Activated T-cell treated with anti-CD3 and anti-CD28 coated beads, Interleukin-2, amount 50 U/mL, for 24 hours (primary cell): ENCODE measurements at regions not wholly inside any gene's neighbourhood (a gene's known extent, or its start where the extent isn't known, plus 50 kb on each side); places are given as distances from the start of the nearest gene placed in this dataset.

ENCODE experiments used
- DNase-seq: peaks from one replicate; pipeline ENCODE4 v3.0.0-alpha.2; 2020
- H3K27ac Mint-ChIP-seq: 2 replicates; pipeline ENCODE4 v1.8.0; 2020; ENCODE audit warnings: mild to moderate bottlenecking, mixed read lengths
- H3K27me3 Mint-ChIP-seq: 2 replicates; pipeline ENCODE4 v1.8.0; 2020; ENCODE audit warnings: mixed read lengths
- H3K36me3 Mint-ChIP-seq: 2 replicates; pipeline ENCODE4 v1.8.0; 2020; ENCODE audit warnings: low read depth, mixed read lengths
- H3K4me1 Mint-ChIP-seq: 2 replicates; pipeline ENCODE4 v1.8.0; 2020; ENCODE audit warnings: low read depth, mixed read lengths
- H3K4me3 Mint-ChIP-seq: 2 replicates; pipeline ENCODE4 v1.8.0; 2020; ENCODE audit warnings: mild to moderate bottlenecking, moderate library complexity, mixed read lengths
- H3K9me3 Mint-ChIP-seq: 2 replicates; pipeline ENCODE4 v1.8.0; 2020; ENCODE audit warnings: mixed read lengths

DNA sequence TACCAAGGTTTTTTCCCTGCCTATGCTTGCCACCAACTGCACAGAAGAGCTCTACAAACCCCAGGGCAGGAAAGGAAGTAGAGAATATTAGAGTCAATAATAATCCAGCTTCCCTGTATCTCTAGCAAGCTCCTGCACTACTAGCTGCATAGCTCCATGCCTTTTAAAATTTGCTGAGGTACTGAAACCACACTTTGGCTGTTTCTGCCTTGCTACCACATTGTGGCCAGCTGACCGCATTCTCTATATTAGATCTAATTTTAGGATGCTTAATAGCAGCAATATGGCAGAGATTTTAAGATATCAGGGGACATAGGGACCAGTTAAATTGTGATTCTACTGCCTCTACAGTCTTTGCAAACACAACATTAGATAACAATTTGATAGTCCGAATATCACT is 534.6 kb downstream of the MBD2 start:
- Mint-ChIP-seq H3K36me3 (no peaks in the 10 kb centered on the region), H3K4me1 (no peaks in the 10 kb centered on the region), H3K9me3 (peaks cover 4% of the 10 kb centered on the region), H3K4me3 (no peak overlapping the region), H3K27ac (no peak overlapping the region), H3K27me3 (no peaks in the 10 kb centered on the region)
- DNase-seq: no peak

- Mint-ChIP-seq H3K4me3 (no peak overlapping the region), H3K9me3 (peaks cover 2% of the 10 kb centered on the region), H3K27me3 (no peaks in the 10 kb centered on the region), H3K27ac (no peak overlapping the region), H3K36me3 (no peaks in the 10 kb centered on the region), H3K4me1 (no peaks in the 10 kb centered on the region)
- no peak for DNase-seq
These were observed 537.5 kb downstream of the MBD2 start for GRCh38 chr18:53686965-53687364.

- H3K4me1 Mint-ChIP-seq: no peaks in the 10 kb centered on the region
- DNase-seq: no peak
- peaks cover 2% of the 10 kb centered on the region for H3K9me3 Mint-ChIP-seq
- no peak overlapping the region for H3K27ac Mint-ChIP-seq
- H3K36me3 Mint-ChIP-seq: no peaks in the 10 kb centered on the region
- H3K27me3 Mint-ChIP-seq: no peaks in the 10 kb centered on the region
- H3K4me3 Mint-ChIP-seq: no peak overlapping the region
These were observed 541.7 kb downstream of the MBD2 start for GRCh38 chr18:53682796-53683195.

GRCh38 chr18:53677480-53677879 is 547.0 kb downstream of the MBD2 start:
- Mint-ChIP-seq H3K27me3 (no peaks in the 10 kb centered on the region), H3K27ac (no peak overlapping the region), H3K36me3 (no peaks in the 10 kb centered on the region), H3K9me3 (peaks cover 5% of the 10 kb centered on the region), H3K4me1 (no peaks in the 10 kb centered on the region), H3K4me3 (no peak overlapping the region)
- no peak for DNase-seq

DNA sequence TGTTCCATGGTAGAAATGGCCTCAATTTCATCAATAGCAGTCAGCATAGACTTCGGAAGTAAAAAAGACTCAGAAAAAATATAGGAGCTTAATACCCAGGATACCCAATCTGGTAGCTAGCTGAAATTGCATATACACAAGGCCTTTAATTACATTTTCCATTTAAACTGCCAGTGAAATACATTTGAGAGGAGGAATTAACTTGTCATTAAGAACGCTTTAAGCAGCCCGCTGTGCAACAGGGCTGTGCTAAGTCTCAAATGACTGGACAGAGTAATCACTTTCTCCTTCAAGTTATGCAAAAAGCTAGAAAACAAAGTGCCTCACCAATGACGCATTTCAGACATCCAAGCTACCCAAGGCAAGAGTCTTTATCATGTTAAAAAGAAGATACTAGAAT is 558.8 kb downstream of the MBD2 start:
- Mint-ChIP-seq H3K4me1 (no peaks in the 10 kb centered on the region), H3K36me3 (no peaks in the 10 kb centered on the region), H3K27ac (no peak overlapping the region), H3K9me3 (peaks cover 19% of the 10 kb centered on the region), H3K27me3 (no peaks in the 10 kb centered on the region), H3K4me3 (no peak overlapping the region)
- DNase-seq: no peak

DNA sequence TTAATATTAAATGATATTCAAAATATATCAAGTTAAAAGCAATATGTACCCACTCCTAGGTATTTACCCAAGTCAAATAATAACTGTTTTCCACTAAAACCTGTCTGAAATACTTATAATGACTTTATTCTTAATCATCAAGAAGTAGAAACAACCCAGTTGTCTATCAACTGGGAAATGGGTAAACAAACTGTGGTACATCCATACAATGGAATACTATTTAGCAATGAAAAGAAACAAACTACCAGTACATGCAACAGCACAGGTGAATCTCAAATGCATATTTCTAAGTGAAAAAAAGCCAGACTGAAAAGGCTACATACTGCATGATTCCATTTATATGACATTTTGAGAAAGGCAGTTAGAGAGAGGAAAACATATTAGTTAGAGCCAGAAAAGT is 559.9 kb downstream of the MBD2 start:
- Mint-ChIP-seq H3K4me1 (no peaks in the 10 kb centered on the region), H3K9me3 (peaks cover 17% of the 10 kb centered on the region), H3K36me3 (no peaks in the 10 kb centered on the region), H3K27me3 (no peaks in the 10 kb centered on the region), H3K4me3 (no peak overlapping the region), H3K27ac (no peak overlapping the region)
- DNase-seq: no peak

DNA sequence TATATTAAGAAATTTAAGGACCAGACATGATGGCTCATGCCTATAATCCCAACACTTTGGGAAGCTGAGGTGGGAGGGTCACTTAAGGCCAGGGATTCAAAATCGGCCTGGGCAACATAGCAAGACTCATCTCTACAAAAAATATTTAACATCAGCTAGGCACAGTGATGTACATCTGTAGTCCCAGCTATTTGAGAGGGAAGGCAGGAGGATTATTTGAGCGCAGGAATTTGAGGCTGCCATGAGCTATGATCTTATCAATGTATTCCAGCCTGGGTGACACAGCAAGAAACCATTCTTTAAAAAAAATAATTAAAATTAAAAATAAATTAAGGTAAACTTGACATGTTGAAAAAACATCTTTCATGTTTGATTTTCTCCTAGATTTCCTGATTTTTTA is 564.2 kb downstream of the MBD2 start:
- no peaks in the 10 kb centered on the region for H3K36me3 Mint-ChIP-seq
- peaks cover 17% of the 10 kb centered on the region for H3K9me3 Mint-ChIP-seq
- H3K4me3 Mint-ChIP-seq: no peak overlapping the region
- H3K27me3 Mint-ChIP-seq: no peaks in the 10 kb centered on the region
- no peak for DNase-seq
- H3K4me1 Mint-ChIP-seq: no peaks in the 10 kb centered on the region
- no peak overlapping the region for H3K27ac Mint-ChIP-seq

GRCh38 chr18:53657257-53657656 is 567.2 kb downstream of the MBD2 start:
- Mint-ChIP-seq H3K27ac (no peak overlapping the region), H3K9me3 (peaks cover 14% of the 10 kb centered on the region), H3K4me1 (no peaks in the 10 kb centered on the region), H3K27me3 (no peaks in the 10 kb centered on the region), H3K4me3 (no peak overlapping the region), H3K36me3 (no peaks in the 10 kb centered on the region)
- no peak for DNase-seq

DNA sequence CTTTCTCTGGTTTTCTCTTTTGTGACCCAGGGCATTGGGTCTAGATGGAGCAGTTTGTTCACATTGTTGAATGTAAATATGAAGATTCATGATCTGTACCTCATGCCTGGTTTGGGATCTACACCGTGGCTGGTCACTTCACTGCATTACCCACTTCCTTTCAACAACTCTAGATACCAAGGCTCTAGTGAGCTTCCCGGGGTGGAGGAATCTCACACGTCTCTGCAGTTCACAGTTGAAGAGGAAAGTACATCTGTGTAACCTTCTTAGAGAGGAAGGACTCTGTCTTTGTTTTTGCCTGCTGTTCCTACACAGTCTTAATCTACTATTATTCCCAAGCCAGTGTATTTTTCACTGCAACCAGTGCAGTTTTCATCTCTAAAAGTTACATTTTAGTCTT is 574.8 kb downstream of the MBD2 start:
- no peaks in the 10 kb centered on the region for H3K4me1 Mint-ChIP-seq
- no peaks in the 10 kb centered on the region for H3K36me3 Mint-ChIP-seq
- H3K27ac Mint-ChIP-seq: no peak overlapping the region
- no peak for DNase-seq
- no peaks in the 10 kb centered on the region for H3K27me3 Mint-ChIP-seq
- H3K4me3 Mint-ChIP-seq: no peak overlapping the region
- peaks cover 7% of the 10 kb centered on the region for H3K9me3 Mint-ChIP-seq

DNA sequence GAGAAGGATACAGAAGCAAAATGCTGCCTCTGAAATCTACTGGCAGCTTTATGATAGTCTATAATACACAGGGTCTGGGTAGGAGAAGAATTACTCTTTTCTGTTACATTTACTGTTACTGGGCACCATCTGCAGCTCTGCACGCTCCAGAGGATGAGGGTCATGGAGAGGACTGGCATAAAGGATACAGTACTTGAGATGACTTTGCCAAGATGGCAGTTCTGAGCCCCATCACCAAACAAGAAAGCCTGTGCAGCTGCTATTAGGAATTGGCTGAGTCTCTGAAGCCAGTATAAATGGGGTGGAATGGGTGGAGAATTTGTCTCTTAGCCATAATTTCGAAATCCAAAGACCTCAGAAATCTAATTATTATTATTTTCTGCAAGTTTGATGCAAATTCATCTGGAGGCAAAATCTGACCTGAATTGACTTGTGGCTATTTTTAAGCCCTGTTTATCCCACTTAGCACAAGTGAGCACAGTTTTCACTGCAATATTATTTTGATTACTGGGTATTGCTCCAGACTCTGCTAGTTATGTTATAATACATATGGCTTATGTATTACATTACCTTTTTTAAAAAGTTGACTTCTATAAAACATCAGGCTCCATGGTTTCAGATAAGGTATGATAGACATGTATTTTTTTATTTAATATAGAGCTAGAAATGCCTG is 579.5 kb downstream of the MBD2 start:
- H3K27ac Mint-ChIP-seq: no peak overlapping the region
- peaks cover 6% of the 10 kb centered on the region for H3K9me3 Mint-ChIP-seq
- no peak overlapping the region for H3K4me3 Mint-ChIP-seq
- no peaks in the 10 kb centered on the region for H3K4me1 Mint-ChIP-seq
- no peaks in the 10 kb centered on the region for H3K36me3 Mint-ChIP-seq
- no peak for DNase-seq
- H3K27me3 Mint-ChIP-seq: no peaks in the 10 kb centered on the region

GRCh38 chr18:53639687-53640086 is 584.8 kb downstream of the MBD2 start:
- H3K36me3 Mint-ChIP-seq: no peaks in the 10 kb centered on the region
- H3K4me1 Mint-ChIP-seq: no peaks in the 10 kb centered on the region
- no peaks in the 10 kb centered on the region for H3K27me3 Mint-ChIP-seq
- no peak for DNase-seq
- no peak overlapping the region for H3K27ac Mint-ChIP-seq
- peaks cover 9% of the 10 kb centered on the region for H3K9me3 Mint-ChIP-seq
- no peak overlapping the region for H3K4me3 Mint-ChIP-seq

DNA sequence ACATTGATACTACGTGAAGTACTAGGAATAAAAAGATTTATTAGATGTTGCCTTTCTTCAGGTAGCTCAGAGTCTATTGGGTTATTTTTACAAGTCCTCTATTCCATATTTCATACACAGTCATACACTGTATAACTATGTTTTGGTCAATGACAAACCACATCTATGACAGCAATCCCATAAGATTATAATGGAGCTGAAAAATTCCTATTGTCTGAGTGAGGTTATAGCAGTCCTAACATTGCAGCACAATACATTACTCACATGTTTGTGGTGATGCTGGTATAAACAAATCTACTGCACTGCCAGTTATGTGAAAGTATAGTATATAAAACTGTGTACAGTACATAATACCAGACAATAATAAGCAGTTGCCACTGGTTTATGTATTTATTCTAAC is 595.1 kb downstream of the MBD2 start:
- no peak overlapping the region for H3K4me3 Mint-ChIP-seq

DNA sequence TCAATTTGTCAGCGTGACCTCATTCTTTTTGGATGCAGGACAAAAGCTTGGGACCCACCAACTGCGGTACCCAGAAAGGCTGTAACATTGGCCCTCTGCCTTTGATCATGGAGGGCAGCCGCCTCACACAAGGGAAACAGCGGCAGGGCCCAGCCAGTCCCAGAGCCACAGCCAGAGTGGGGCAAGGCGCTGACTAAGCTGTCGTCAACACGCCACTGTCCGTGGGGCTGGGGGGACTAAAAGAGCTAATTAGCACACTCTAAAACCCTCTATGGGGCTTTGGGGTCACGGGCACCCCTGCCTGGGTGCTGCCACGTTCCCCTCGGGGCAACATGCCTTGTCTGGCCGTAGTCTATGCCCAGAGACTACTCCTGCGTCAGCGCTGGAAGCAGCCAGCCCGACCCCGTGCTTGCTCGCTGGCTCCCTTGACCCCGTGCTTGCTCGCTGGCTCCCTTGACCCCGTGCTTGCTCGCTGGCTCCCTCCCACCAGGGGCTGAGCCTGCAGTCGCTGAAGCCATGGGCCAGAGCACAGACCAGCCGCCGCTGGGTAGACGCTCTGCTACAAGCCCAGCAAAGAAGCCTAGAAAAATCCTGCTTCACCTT is 598.4 kb downstream of the MBD2 start:
- no peak for DNase-seq
- H3K4me3 Mint-ChIP-seq: no peak overlapping the region
- no peaks in the 10 kb centered on the region for H3K27me3 Mint-ChIP-seq
- H3K36me3 Mint-ChIP-seq: no peaks in the 10 kb centered on the region
- peaks cover 8% of the 10 kb centered on the region for H3K9me3 Mint-ChIP-seq
- H3K27ac Mint-ChIP-seq: no peak overlapping the region
- H3K4me1 Mint-ChIP-seq: no peaks in the 10 kb centered on the region

More for the DNA sequence above, 595.1 kb downstream of the MBD2 start:
- Mint-ChIP-seq H3K27ac (no peak overlapping the region), H3K4me1 (no peaks in the 10 kb centered on the region), H3K36me3 (no peaks in the 10 kb centered on the region), H3K9me3 (peaks cover 23% of the 10 kb centered on the region), H3K27me3 (no peaks in the 10 kb centered on the region)
- DNase-seq: no peak

DNA sequence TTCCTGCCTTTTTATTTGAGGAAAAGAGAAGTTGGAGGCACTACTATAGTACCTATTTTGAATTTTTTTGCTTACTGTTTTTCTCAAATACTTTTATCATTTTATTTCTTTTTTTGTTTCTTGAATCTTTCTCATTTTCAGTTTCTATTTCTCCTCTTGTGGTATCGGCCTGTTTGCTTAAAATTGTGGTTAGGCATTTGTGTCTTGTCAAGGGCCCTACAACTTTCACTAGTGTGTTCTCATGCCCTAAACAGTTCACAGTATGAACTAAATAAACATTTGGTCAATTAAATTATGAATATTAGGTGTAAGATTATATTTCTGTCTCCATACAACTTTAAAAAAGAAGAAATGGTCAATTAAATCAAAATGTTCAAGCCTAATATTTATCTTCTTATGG is 613.5 kb downstream of the MBD2 start:
- no peaks in the 10 kb centered on the region for H3K9me3 Mint-ChIP-seq
- H3K27ac Mint-ChIP-seq: no peak overlapping the region
- no peaks in the 10 kb centered on the region for H3K27me3 Mint-ChIP-seq
- H3K4me3 Mint-ChIP-seq: no peak overlapping the region
- DNase-seq: no peak
- H3K4me1 Mint-ChIP-seq: no peaks in the 10 kb centered on the region
- no peaks in the 10 kb centered on the region for H3K36me3 Mint-ChIP-seq

DNA sequence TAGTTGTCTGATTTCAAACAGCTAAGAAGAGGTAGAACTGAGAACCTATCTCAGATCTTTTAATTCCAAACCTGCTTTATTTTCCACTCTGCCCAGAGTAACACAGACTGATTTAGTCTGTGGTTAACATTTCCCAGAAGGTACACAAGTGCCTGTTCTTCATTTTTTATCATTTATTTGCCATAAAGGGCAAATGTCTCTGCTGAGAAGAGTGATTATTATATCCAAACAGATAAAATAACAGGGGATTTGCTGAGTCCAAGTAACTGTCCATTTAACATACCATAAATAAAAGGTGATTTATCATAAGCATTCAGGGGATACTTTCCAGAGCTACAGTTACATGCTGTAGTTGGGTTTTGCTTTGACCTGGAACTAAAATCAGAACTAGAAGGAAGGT is 617.7 kb downstream of the MBD2 start:
- no peak for DNase-seq
- Mint-ChIP-seq H3K27ac (no peak overlapping the region), H3K4me3 (no peak overlapping the region), H3K36me3 (no peaks in the 10 kb centered on the region), H3K9me3 (no peaks in the 10 kb centered on the region), H3K4me1 (no peaks in the 10 kb centered on the region), H3K27me3 (no peaks in the 10 kb centered on the region)

- no peaks in the 10 kb centered on the region for H3K4me1 Mint-ChIP-seq
- H3K4me3 Mint-ChIP-seq: no peak overlapping the region
- no peak for DNase-seq
These were observed 619.3 kb downstream of the MBD2 start for GRCh38 chr18:53605198-53605597.

More at GRCh38 chr18:53605198-53605597, 619.3 kb downstream of the MBD2 start:
- no peaks in the 10 kb centered on the region for H3K9me3 Mint-ChIP-seq
- H3K36me3 Mint-ChIP-seq: no peaks in the 10 kb centered on the region
- no peak overlapping the region for H3K27ac Mint-ChIP-seq
- no peaks in the 10 kb centered on the region for H3K27me3 Mint-ChIP-seq
